Neural progenitor cell (in vitro differentiated cells): ENCODE measurements at regions not wholly inside any gene's neighbourhood (a gene's known extent, or its start where the extent isn't known, plus 50 kb on each side); places are given as distances from the start of the nearest gene placed in this dataset.

ENCODE experiments used
- DNase-seq: peaks from one replicate; pipeline ENCODE4 v3.0.0-alpha.2; 2016; ENCODE audit warnings: low spot score
- H2AFZ ChIP-seq: fragments of 200-600 bp; sonication (generic); replicated peaks from 2 replicates; pipeline ENCODE4 v1.6.1; 2016; ENCODE audit warnings: antibody characterized with exemption
- H3F3A ChIP-seq: fragments of 200-600 bp; sonication (generic); 2 replicates; pipeline ENCODE4 v1.6.1; 2016; ENCODE audit warnings: antibody characterized with exemption, low read depth
- H3K27ac ChIP-seq: fragments of 200-600 bp; sonication (generic); 2 replicates; pipeline ENCODE4 v1.5.1; 2016; ENCODE audit warnings: mild to moderate bottlenecking
- H3K27me3 ChIP-seq: fragments of 200-600 bp; sonication (generic); 2 replicates; pipeline ENCODE4 v1.6.1; 2016; ENCODE audit warnings: mild to moderate bottlenecking, moderate library complexity
- H3K36me3 ChIP-seq: fragments of 200-600 bp; sonication (generic); 2 replicates; pipeline ENCODE4 v1.5.1; 2016
- H3K4me1 ChIP-seq: fragments of 200-600 bp; sonication (generic); 2 replicates; pipeline ENCODE4 v1.6.1; 2016; ENCODE audit warnings: mixed run types
- H3K4me2 ChIP-seq: fragments of 200-600 bp; sonication (generic); 2 replicates; pipeline ENCODE4 v1.6.1; 2016
- H3K4me3 ChIP-seq: fragments of 200-600 bp; sonication (generic); 2 replicates; pipeline ENCODE4 v1.5.1; 2016
- H3K79me2 ChIP-seq: fragments of 200-600 bp; sonication (generic); 2 replicates; pipeline ENCODE4 v1.6.1; 2016; ENCODE audit warnings: low read depth
- H3K9ac ChIP-seq: fragments of 200-600 bp; sonication (generic); 2 replicates; pipeline ENCODE4 v1.6.1; 2016
- H3K9me3 ChIP-seq: fragments of 200-600 bp; sonication (generic); 2 replicates; pipeline ENCODE4 v1.5.1; 2016; ENCODE audit warnings: low read depth
- H4K20me1 ChIP-seq: fragments of 200-600 bp; sonication (generic); 2 replicates; pipeline ENCODE4 v1.6.1; 2016; ENCODE audit warnings: low read depth
- H3K27ac Mint-ChIP-seq: 3 replicates; pipeline ENCODE4 v1.8.0; 2021; ENCODE audit warnings: mixed read lengths
- H3K27me3 Mint-ChIP-seq: 2 replicates; pipeline ENCODE4 v1.8.0; 2022; ENCODE audit warnings: low read depth, mild to moderate bottlenecking, inconsistent platforms, moderate library complexity, mixed read lengths; ENCODE audit not compliant: insufficient read depth
- H3K36me3 Mint-ChIP-seq: 3 replicates; pipeline ENCODE4 v1.8.0; 2021; ENCODE audit warnings: mixed read lengths
- H3K4me1 Mint-ChIP-seq: 3 replicates; pipeline ENCODE4 v1.8.0; 2021; ENCODE audit warnings: mixed read lengths
- H3K4me3 Mint-ChIP-seq: 3 replicates; pipeline ENCODE4 v1.8.0; 2021; ENCODE audit warnings: mild to moderate bottlenecking, moderate library complexity, mixed read lengths
- H3K9me3 Mint-ChIP-seq: 3 replicates; pipeline ENCODE4 v1.8.0; 2020; ENCODE audit warnings: mixed read lengths
- EZH2 ChIP-seq: fragments of 200-600 bp; sonication (generic); IDR thresholded peaks from 2 replicates; pipeline ENCODE4 v1.6.1; 2017; ENCODE audit warnings: antibody characterized with exemption, mild to moderate bottlenecking, moderate library complexity
- EZH2phosphoT487 ChIP-seq: fragments of 200-600 bp; sonication (generic); IDR thresholded peaks from 2 replicates; pipeline ENCODE4 v1.6.1; 2017; ENCODE audit warnings: antibody characterized with exemption
- TF ChIP-seq, protein P1 (sequence below): fragments of 200-600 bp; sonication (generic); IDR thresholded peaks from 2 replicates; pipeline ENCODE4 v1.5.1; 2017; ENCODE audit warnings: antibody characterized with exemption, mild to moderate bottlenecking

DNA sequence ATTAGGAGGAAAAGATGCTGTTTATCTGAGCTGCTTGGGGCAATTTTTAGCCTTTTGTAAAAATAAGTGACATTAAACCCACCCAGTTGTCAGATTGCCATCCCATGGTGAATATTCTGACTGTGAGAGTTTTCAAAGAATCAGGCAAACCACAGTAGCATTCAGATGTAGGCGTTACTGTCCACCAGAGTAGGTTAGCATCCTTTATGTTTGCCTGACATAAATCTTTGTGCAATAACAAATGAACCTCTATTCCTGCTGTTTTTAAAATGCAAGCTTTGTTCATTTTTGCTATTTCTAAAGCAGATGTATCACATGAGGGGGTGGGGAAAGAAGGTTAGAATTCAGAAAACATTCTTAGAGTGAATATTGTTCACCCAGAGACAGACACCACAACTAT, 427.8 kb downstream of the CDH9 start:
- H3K4me2 ChIP-seq, result no peak overlapping the region
- Mint-ChIP-seq H3K27ac (no peak overlapping the region), H3K27me3 (no peaks in the 10 kb centered on the region), H3K36me3 (no peaks in the 10 kb centered on the region), H3K4me3 (no peak overlapping the region), H3K9me3 (peaks cover 2% of the 10 kb centered on the region), H3K4me1 (no peaks in the 10 kb centered on the region)
- no peaks in the 10 kb centered on the region for H4K20me1 ChIP-seq
- TF ChIP-seq, protein P1, sequence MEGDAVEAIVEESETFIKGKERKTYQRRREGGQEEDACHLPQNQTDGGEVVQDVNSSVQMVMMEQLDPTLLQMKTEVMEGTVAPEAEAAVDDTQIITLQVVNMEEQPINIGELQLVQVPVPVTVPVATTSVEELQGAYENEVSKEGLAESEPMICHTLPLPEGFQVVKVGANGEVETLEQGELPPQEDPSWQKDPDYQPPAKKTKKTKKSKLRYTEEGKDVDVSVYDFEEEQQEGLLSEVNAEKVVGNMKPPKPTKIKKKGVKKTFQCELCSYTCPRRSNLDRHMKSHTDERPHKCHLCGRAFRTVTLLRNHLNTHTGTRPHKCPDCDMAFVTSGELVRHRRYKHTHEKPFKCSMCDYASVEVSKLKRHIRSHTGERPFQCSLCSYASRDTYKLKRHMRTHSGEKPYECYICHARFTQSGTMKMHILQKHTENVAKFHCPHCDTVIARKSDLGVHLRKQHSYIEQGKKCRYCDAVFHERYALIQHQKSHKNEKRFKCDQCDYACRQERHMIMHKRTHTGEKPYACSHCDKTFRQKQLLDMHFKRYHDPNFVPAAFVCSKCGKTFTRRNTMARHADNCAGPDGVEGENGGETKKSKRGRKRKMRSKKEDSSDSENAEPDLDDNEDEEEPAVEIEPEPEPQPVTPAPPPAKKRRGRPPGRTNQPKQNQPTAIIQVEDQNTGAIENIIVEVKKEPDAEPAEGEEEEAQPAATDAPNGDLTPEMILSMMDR, result no peak
- no peak for TF ChIP-seq EZH2phosphoT487
- TF ChIP-seq EZH2, result no peak
- no peak overlapping the region for H3K4me3 ChIP-seq
- H3F3A ChIP-seq, result no peaks in the 10 kb centered on the region
- H3K4me1 ChIP-seq, result no peaks in the 10 kb centered on the region
- no peak overlapping the region for H3K27ac ChIP-seq
- DNase-seq, result no peak
- H3K36me3 ChIP-seq, result no peaks in the 10 kb centered on the region
- no peak overlapping the region for H2AFZ ChIP-seq
- H3K9ac ChIP-seq, result no peak overlapping the region
- H3K79me2 ChIP-seq, result no peaks in the 10 kb centered on the region
- no peaks in the 10 kb centered on the region for H3K9me3 ChIP-seq
- H3K27me3 ChIP-seq, result no peaks in the 10 kb centered on the region

DNA sequence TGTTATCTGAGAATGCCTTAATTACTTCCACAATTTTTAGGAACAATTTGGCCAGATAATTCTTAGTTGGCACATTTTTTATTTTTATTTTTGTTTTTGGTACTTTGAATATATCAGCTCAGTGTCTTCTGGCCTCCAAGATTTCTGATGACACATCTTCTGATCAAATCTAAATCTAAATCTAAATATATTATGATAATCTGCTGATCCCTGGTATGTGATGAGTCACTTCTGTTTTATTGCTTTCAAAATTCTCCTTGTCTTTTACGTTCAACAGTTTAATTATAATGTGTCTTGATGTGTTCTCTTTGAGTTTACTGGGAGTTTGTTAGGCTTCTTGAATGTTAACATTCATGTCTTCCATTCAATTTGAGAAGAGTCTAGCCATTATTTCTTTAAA, 436.8 kb downstream of the CDH9 start:
- Histone ChIP-seq H4K20me1 (no peaks in the 10 kb centered on the region), H3F3A (no peaks in the 10 kb centered on the region), H3K36me3 (no peaks in the 10 kb centered on the region), H3K4me3 (no peak overlapping the region), H3K4me2 (no peak overlapping the region), H3K27ac (no peak overlapping the region), H3K9me3 (no peaks in the 10 kb centered on the region), H2AFZ (no peak overlapping the region), H3K9ac (no peak overlapping the region), H3K79me2 (no peaks in the 10 kb centered on the region), H3K27me3 (no peaks in the 10 kb centered on the region), H3K4me1 (no peaks in the 10 kb centered on the region)
- DNase-seq, result no peak
- Mint-ChIP-seq H3K9me3 (peaks cover 2% of the 10 kb centered on the region), H3K4me3 (no peak overlapping the region), H3K27me3 (no peaks in the 10 kb centered on the region), H3K27ac (no peak overlapping the region), H3K4me1 (no peaks in the 10 kb centered on the region), H3K36me3 (peaks cover 2% of the 10 kb centered on the region)
- TF ChIP-seq EZH2, result no peak
- no peak for TF ChIP-seq EZH2phosphoT487
- TF ChIP-seq, protein P1, result no peak

DNA sequence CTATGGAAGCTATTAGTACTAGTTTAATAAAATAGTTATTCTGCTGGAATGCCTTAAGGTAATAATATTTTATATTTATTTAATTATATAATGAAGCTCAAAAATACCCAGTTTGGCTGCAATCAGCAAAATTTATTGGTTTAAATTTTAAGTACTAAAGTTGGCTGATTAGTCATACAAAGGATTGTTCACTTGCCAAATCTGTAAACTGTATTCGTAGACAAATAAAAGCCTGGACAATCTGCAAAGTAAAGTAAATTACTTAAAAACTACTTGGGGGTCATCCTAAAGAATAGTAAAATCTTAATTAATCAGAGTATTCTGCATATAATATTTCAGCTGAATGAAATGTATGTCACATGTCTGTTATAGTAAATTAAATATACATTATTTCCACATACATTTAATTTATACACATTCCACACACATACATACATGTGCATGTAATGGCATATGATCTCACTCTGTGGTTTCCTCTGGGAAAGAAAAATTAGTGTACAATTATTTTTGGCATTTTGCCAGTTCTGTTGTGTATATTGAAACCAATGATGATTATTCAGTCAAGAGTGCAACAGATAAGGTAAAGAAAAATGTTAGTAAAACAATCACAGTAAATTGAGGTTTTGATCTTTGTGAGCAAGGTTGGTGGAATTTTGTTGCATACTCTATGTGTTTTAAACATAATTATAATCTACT, 455.9 kb downstream of the CDH9 start:
- H3K4me1 ChIP-seq, result no peaks in the 10 kb centered on the region
- no peaks in the 10 kb centered on the region for H3K9me3 ChIP-seq
- TF ChIP-seq EZH2phosphoT487, result no peak
- TF ChIP-seq EZH2, result no peak
- TF ChIP-seq, protein P1, result no peak
- Mint-ChIP-seq H3K9me3 (peaks cover 2% of the 10 kb centered on the region), H3K27me3 (no peaks in the 10 kb centered on the region), H3K27ac (no peak overlapping the region), H3K4me3 (no peak overlapping the region), H3K36me3 (no peaks in the 10 kb centered on the region), H3K4me1 (no peaks in the 10 kb centered on the region)
- no peaks in the 10 kb centered on the region for H4K20me1 ChIP-seq
- no peaks in the 10 kb centered on the region for H3K79me2 ChIP-seq
- H3K27ac ChIP-seq, result no peak overlapping the region
- H3F3A ChIP-seq, result no peaks in the 10 kb centered on the region
- H3K4me2 ChIP-seq, result no peak overlapping the region
- H2AFZ ChIP-seq, result no peak overlapping the region
- H3K27me3 ChIP-seq, result no peaks in the 10 kb centered on the region
- no peak for DNase-seq
- no peak overlapping the region for H3K9ac ChIP-seq
- no peak overlapping the region for H3K4me3 ChIP-seq
- H3K36me3 ChIP-seq, result no peaks in the 10 kb centered on the region
